ENCODE measurements at regions not wholly inside any gene's neighbourhood (a gene's known extent, or its start where the extent isn't known, plus 50 kb on each side); places are given as distances from the start of the nearest gene placed in this dataset.

- no peak for DNase-seq (ENCODE audit: insufficient read length, low spot score)
- no peak for FAIRE-seq
- TF ChIP-seq POU2F2 (IDR thresholded peaks at IDR 0.05; ENCODE audit: low read depth, low read length) (no peak), TAF1 (IDR thresholded peaks at IDR 0.05; ENCODE audit: low read depth, low read length) (no peak), POLR2AphosphoS5 (IDR thresholded peaks at IDR 0.05; ENCODE audit: low read depth, low read length) (no peak), PAX5 (IDR thresholded peaks at IDR 0.05; ENCODE audit: insufficient read depth, low read length, severe bottlenecking) (no peak), POLR2A (IDR thresholded peaks at IDR 0.05; ENCODE audit: low read depth, low read length) (no peak), SPI1 (IDR thresholded peaks at IDR 0.05; ENCODE audit: low read depth, low read length) (no peak)
Observed at GRCh38 chr10:120335553-120335952, 121.5 kb upstream of the PLPP4 start.

DNA sequence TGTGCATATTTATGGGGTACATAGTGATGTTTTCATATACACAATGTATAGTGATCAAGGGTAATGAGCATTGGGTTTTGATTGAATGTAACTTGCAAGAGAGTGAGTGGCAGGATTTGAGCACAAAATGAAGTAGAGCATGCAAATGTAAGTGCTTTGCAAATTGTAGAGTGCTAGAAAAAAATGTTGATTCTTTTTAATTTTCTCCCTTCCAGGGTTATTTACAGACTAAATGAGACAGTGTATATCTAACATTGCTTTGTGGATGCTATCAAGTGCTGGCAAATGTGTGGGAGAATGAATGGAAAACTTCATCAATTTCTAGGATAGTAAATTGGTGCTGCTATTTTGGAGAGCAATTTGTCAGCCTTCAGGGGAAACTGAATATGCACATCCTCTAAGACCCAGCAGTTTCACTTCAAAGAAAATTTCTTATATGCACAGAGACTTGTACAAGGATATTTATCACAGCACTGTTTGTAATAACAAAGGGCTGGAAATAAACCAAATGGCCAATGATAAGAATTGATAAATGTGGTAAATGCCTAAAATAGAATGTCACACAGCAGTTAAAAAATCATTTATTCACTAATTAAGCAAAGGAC lies 120.6 kb upstream of the PLPP4 start:
- FAIRE-seq (no peak), DNase-seq (ENCODE audit: insufficient read length, low spot score) (no peak)
- TF ChIP-seq POLR2A (IDR thresholded peaks at IDR 0.05; ENCODE audit: low read depth, low read length) (no peak), TAF1 (IDR thresholded peaks at IDR 0.05; ENCODE audit: low read depth, low read length) (no peak), POU2F2 (IDR thresholded peaks at IDR 0.05; ENCODE audit: low read depth, low read length) (no peak), SPI1 (IDR thresholded peaks at IDR 0.05; ENCODE audit: low read depth, low read length) (no peak), PAX5 (IDR thresholded peaks at IDR 0.05; ENCODE audit: insufficient read depth, low read length, severe bottlenecking) (no peak), POLR2AphosphoS5 (IDR thresholded peaks at IDR 0.05; ENCODE audit: low read depth, low read length) (no peak)

DNA sequence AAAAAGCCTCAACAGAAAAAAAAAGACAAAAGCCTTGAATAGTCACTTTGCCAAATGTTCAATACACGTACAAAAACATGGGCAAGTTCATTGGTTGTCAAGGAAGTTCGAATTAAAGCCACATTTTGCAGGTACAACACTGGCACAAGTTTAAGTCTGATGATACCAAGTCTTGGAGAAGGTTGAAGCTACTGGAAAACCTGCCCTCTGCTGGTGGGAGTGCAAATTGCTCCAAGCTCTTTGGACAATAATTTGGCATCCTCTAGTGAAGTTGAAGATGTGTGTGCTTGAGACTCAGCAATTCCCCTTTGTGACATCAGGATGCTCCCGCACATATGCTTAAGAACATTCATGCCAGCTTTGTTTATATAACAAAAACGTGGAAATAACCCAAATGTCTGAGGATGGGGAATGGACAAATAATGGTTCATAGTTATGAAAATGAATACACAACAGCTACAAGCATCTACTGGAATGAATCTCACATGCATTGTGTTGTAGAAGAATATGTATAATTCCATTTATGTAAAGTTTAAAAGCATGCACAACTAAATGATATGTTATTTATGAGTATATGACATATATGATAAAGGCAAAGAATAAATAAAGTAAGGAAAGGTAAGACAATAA lies 120.0 kb upstream of the PLPP4 start:
- DNase-seq (ENCODE audit: insufficient read length, low spot score), result peak; percentile 4
- peak; percentile 57 for FAIRE-seq
- TF ChIP-seq PAX5 (IDR thresholded peaks at IDR 0.05; ENCODE audit: insufficient read depth, low read length, severe bottlenecking), result no peak
- no peak for TF ChIP-seq SPI1 (IDR thresholded peaks at IDR 0.05; ENCODE audit: low read depth, low read length)
- TF ChIP-seq POLR2A (IDR thresholded peaks at IDR 0.05; ENCODE audit: low read depth, low read length), result no peak
- TF ChIP-seq TAF1 (IDR thresholded peaks at IDR 0.05; ENCODE audit: low read depth, low read length), result no peak
- TF ChIP-seq POU2F2 (IDR thresholded peaks at IDR 0.05; ENCODE audit: low read depth, low read length), result no peak

DNA sequence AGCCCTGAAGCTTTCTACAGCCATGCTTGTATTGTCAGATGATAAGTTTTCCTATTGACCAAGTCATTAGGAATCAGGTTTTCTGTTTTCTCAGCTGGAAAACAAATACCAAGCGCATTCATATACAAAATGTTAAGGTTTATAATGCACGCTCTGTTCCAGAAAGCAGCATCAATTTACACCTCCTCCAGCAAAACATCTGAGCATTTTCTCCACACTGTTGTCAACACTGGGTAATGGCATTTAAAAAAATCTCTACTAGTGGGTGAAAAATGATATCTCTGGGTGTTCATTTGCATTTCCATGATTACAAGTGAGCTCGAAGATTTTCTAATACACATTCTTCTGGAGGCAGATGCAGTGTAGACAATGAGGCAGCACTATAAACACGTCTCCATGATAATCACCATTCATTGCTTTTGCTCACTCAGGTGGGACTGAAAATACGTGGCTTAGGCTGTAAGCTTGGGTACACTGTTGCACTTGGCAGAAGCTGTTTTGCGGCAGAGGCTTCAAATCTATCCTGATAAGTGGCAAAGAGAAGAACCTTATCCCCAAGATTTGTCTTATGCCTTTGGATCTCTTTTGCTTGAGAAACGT lies 114.8 kb upstream of the PLPP4 start:
- no peak for FAIRE-seq
- DNase-seq (ENCODE audit: insufficient read length, low spot score), result no peak
- no peak for TF ChIP-seq PAX5 (IDR thresholded peaks at IDR 0.05; ENCODE audit: insufficient read depth, low read length, severe bottlenecking)
- TF ChIP-seq POLR2AphosphoS5 (IDR thresholded peaks at IDR 0.05; ENCODE audit: low read depth, low read length), result no peak
- no peak for TF ChIP-seq POU2F2 (IDR thresholded peaks at IDR 0.05; ENCODE audit: low read depth, low read length)

GRCh38 chr10:120345186-120345585 lies 111.8 kb upstream of the PLPP4 start:
- TF ChIP-seq TAF1 (IDR thresholded peaks at IDR 0.05; ENCODE audit: low read depth, low read length) (no peak), POU2F2 (IDR thresholded peaks at IDR 0.05; ENCODE audit: low read depth, low read length) (no peak), PAX5 (IDR thresholded peaks at IDR 0.05; ENCODE audit: insufficient read depth, low read length, severe bottlenecking) (no peak), POLR2A (IDR thresholded peaks at IDR 0.05; ENCODE audit: low read depth, low read length) (no peak), POLR2AphosphoS5 (IDR thresholded peaks at IDR 0.05; ENCODE audit: low read depth, low read length) (no peak), SPI1 (IDR thresholded peaks at IDR 0.05; ENCODE audit: low read depth, low read length) (no peak)
- no peak for FAIRE-seq
- no peak for DNase-seq (ENCODE audit: insufficient read length, low spot score)

- TF ChIP-seq TAF1 (IDR thresholded peaks at IDR 0.05; ENCODE audit: low read depth, low read length) (no peak), SPI1 (IDR thresholded peaks at IDR 0.05; ENCODE audit: low read depth, low read length) (no peak), POU2F2 (IDR thresholded peaks at IDR 0.05; ENCODE audit: low read depth, low read length) (no peak), POLR2AphosphoS5 (IDR thresholded peaks at IDR 0.05; ENCODE audit: low read depth, low read length) (no peak), PAX5 (IDR thresholded peaks at IDR 0.05; ENCODE audit: insufficient read depth, low read length, severe bottlenecking) (no peak), POLR2A (IDR thresholded peaks at IDR 0.05; ENCODE audit: low read depth, low read length) (no peak)
- DNase-seq (ENCODE audit: insufficient read length, low spot score), result no peak
- FAIRE-seq, result no peak
Observed at GRCh38 chr10:120347644-120348043, 109.4 kb upstream of the PLPP4 start.

DNA sequence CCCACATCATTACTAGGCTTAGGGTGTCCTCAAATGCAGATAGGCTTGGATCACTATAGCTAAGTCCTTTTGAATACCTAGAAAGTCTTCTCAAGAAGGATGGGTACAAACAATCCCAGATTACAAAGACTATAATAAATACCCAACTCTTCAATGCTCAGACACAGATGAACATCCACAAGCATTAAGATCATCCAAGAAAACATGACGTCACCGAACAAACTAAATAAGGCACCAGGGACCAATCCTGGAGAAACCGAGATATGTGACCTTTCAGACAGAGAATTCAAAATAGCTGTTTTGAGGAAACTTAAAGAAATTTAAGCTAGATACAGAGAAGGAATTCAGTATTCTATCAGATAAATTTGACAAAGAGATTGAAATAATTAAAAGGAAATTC lies 108.0 kb upstream of the PLPP4 start:
- FAIRE-seq, result no peak
- TF ChIP-seq TAF1 (IDR thresholded peaks at IDR 0.05; ENCODE audit: low read depth, low read length), result no peak
- TF ChIP-seq POU2F2 (IDR thresholded peaks at IDR 0.05; ENCODE audit: low read depth, low read length), result no peak
- TF ChIP-seq POLR2AphosphoS5 (IDR thresholded peaks at IDR 0.05; ENCODE audit: low read depth, low read length), result no peak
- TF ChIP-seq POLR2A (IDR thresholded peaks at IDR 0.05; ENCODE audit: low read depth, low read length), result no peak
- TF ChIP-seq SPI1 (IDR thresholded peaks at IDR 0.05; ENCODE audit: low read depth, low read length), result no peak
- TF ChIP-seq PAX5 (IDR thresholded peaks at IDR 0.05; ENCODE audit: insufficient read depth, low read length, severe bottlenecking), result no peak
- no peak for DNase-seq (ENCODE audit: insufficient read length, low spot score)

DNA sequence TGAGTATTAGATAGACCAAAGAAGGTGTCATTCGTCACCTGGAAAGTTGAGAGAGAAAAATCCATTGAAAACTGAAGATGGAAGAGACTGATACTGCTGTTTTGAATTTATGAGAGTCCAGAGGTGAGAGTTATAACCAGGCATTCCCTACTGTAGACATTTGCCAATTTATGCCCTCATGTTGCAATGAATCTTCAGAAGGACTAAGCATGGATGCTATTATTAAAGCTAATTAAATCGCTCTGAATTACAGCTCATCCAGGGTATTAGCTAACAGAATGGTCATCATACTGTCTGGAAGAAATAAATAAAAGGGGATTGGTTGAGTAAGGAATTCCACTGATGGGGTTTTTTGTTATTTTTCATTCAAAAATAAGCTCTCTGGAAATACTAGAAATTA lies 101.6 kb upstream of the PLPP4 start:
- DNase-seq (ENCODE audit: insufficient read length, low spot score) (no peak), FAIRE-seq (no peak)
- TF ChIP-seq POLR2AphosphoS5 (IDR thresholded peaks at IDR 0.05; ENCODE audit: low read depth, low read length) (no peak), TAF1 (IDR thresholded peaks at IDR 0.05; ENCODE audit: low read depth, low read length) (no peak), PAX5 (IDR thresholded peaks at IDR 0.05; ENCODE audit: insufficient read depth, low read length, severe bottlenecking) (no peak), POU2F2 (IDR thresholded peaks at IDR 0.05; ENCODE audit: low read depth, low read length) (no peak), SPI1 (IDR thresholded peaks at IDR 0.05; ENCODE audit: low read depth, low read length) (no peak), POLR2A (IDR thresholded peaks at IDR 0.05; ENCODE audit: low read depth, low read length) (no peak)

- no peak for DNase-seq (ENCODE audit: insufficient read length, low spot score)
- TF ChIP-seq SPI1 (IDR thresholded peaks at IDR 0.05; ENCODE audit: low read depth, low read length) (no peak), TAF1 (IDR thresholded peaks at IDR 0.05; ENCODE audit: low read depth, low read length) (no peak), PAX5 (IDR thresholded peaks at IDR 0.05; ENCODE audit: insufficient read depth, low read length, severe bottlenecking) (no peak), POLR2AphosphoS5 (IDR thresholded peaks at IDR 0.05; ENCODE audit: low read depth, low read length) (no peak), POLR2A (IDR thresholded peaks at IDR 0.05; ENCODE audit: low read depth, low read length) (no peak), POU2F2 (IDR thresholded peaks at IDR 0.05; ENCODE audit: low read depth, low read length) (no peak)
- no peak for FAIRE-seq
Observed at GRCh38 chr10:120360571-120360970, 96.5 kb upstream of the PLPP4 start.
